ENCODE measurements at regions not wholly inside any gene's neighbourhood (a gene's known extent, or its start where the extent isn't known, plus 50 kb on each side); places are given as distances from the start of the nearest gene placed in this dataset.

GRCh38 chr10:36373424-36374096 is 731.5 kb upstream of the FZD8 start:
- BruUV-seq (replicated peaks), result no TSS peak
- Histone ChIP-seq H3K79me1 (ENCODE audit: low read depth in 1 of 2, low read length in 2 of 2) (no peaks in the 10 kb centered on the region), H3K9me3 (ENCODE audit: control insufficient read depth, insufficient read depth, low read length) (no peaks in the 10 kb centered on the region), H4K91ac (ENCODE audit: insufficient read depth, low read depth, low read length) (no peak overlapping the region), H4K20me1 (ENCODE audit: insufficient read depth, low read length) (no peaks in the 10 kb centered on the region), H3K9me1 (ENCODE audit: insufficient read depth, low read length) (no peaks in the 10 kb centered on the region), H2BK120ac (ENCODE audit: low read depth, low read length) (no peak overlapping the region), H3K27me3 (ENCODE audit: control insufficient read depth, insufficient read depth, low read length) (no peaks in the 10 kb centered on the region), H3K4me1 (ENCODE audit: control insufficient read depth, insufficient read depth, low read length) (no peaks in the 10 kb centered on the region), H3K18ac (ENCODE audit: low read depth, low read length) (no peak overlapping the region), H2AFZ (replicated peaks; ENCODE audit: low read length, poor library complexity) (peak overlapping the region; percentile 58), H2AK9ac (replicated peaks; ENCODE audit: low read depth, low read length, poor library complexity) (no peak overlapping the region), H3K56ac (ENCODE audit: extremely low read depth, insufficient read depth, low read length) (no peak overlapping the region), H3K14ac (replicated peaks; ENCODE audit: low read depth, low read length) (0 out of 2 replicates have a peak overlapping the region, but pooled peaks have one; percentile 32), H2AK5ac (ENCODE audit: low read depth, low read length) (no peak overlapping the region), H3K4ac (ENCODE audit: low read depth, low read length) (no peak overlapping the region), H2BK20ac (ENCODE audit: low read depth, low read length) (no peak overlapping the region), H4K8ac (ENCODE audit: low read depth in 2 of 2, low read length in 2 of 2) (no peak overlapping the region), H3K23ac (ENCODE audit: low read depth, low read length) (no peak overlapping the region), H3K4me3 (ENCODE audit: insufficient read depth, low read depth, low read length) (no peak overlapping the region), H4K5ac (ENCODE audit: low read depth, low read length) (no peak overlapping the region), H2BK15ac (ENCODE audit: low read depth, low read length) (no peak overlapping the region), H3K4me2 (ENCODE audit: low read depth, low read length) (no peak overlapping the region), H2BK5ac (ENCODE audit: low read depth, low read length, poor library complexity, severe bottlenecking) (no peak overlapping the region), H3K36me3 (ENCODE audit: control insufficient read depth, insufficient read depth, low read length) (no peaks in the 10 kb centered on the region), H3K27ac (ENCODE audit: insufficient read depth, low read length) (no peak overlapping the region), H3K9ac (ENCODE audit: low read depth, low read length) (no peak overlapping the region)
- no peak for TF ChIP-seq FOS (IDR thresholded peaks at IDR 0.05; ENCODE audit: low read depth, low read length)
- no peak for TF ChIP-seq CHD1 (IDR thresholded peaks at IDR 0.05; ENCODE audit: low read depth, low read length)
- no peak for TF ChIP-seq ELK1 (IDR thresholded peaks at IDR 0.05; ENCODE audit: borderline replicate concordance, low read depth, low read length)
- no peak for TF ChIP-seq SMC3 (IDR thresholded peaks at IDR 0.05; ENCODE audit: low read depth, low read length)
- TF ChIP-seq MAZ (IDR thresholded peaks at IDR 0.05; ENCODE audit: borderline replicate concordance, low read depth, low read length), result no peak
- no peak for TF ChIP-seq CTCF (conservative IDR thresholded peaks at IDR 0.05; ENCODE audit: low read depth, low read length)
- TF ChIP-seq RAD21 (IDR thresholded peaks at IDR 0.05; ENCODE audit: low read length), result no peak
- no peak for TF ChIP-seq CEBPB (IDR thresholded peaks at IDR 0.05; ENCODE audit: low read depth, low read length)
- no peak for TF ChIP-seq POLR2A (IDR thresholded peaks at IDR 0.05; ENCODE audit: low read depth, low read length)
- intact Hi-C loops (cut with micrococcal nuclease), result no loop called here
- DNase-seq (no peak), ATAC-seq (ENCODE audit: low read depth) (no peak)
- in situ Hi-C loops (cut with MboI; ENCODE audit: low sequenced_read_pairs), result no loop called here
- 60% methylated on average over 3 of the region's 8 CpGs; no CpG with 5 or more reads in 1 of the 2 experiments for WGBS, 2 experiments (ENCODE audit: extremely low coverage in 2 of 2, insufficient read length in 1 of 2)
- dilution Hi-C loops (cut with HindIII; ENCODE audit: low sequenced_read_pairs, unreplicated experiment), result no loop called here
- ChIA-PET CTCF (interaction anchor here (0.6 kb wide), 1 partner anchor 972 kb away, joined by 4 read pairs; no protein-coding TSS in a partner anchor), POLR2A (ENCODE audit: unreplicated experiment) (no interaction called here)

Measured in IMR-90 (cell line).